NCI-H146 treated with DMSO at 0.1 percent for 48 hours (cell line): ENCODE measurements at regions not wholly inside any gene's neighbourhood (a gene's known extent, or its start where the extent isn't known, plus 50 kb on each side); places are given as distances from the start of the nearest gene placed in this dataset.

Experiments used
- DNase-seq: peaks from one replicate; lab custom pipeline; 2025; ENCODE audit not compliant: unreplicated experiment; lab: John Stamatoyannopoulos, UW

GRCh38 chr17:69880591-69881112 lies 194.4 kb upstream of the KCNJ16 start:
- DNase-seq, result no peak

- no peak for DNase-seq
These were observed 192.7 kb upstream of the KCNJ16 start for GRCh38 chr17:69882281-69882680.

- DNase-seq, result no peak
These were observed 191.9 kb upstream of the KCNJ16 start for GRCh38 chr17:69883120-69883519.

- DNase-seq, result no peak
These were observed 190.7 kb upstream of the KCNJ16 start for GRCh38 chr17:69884356-69884755.

DNA sequence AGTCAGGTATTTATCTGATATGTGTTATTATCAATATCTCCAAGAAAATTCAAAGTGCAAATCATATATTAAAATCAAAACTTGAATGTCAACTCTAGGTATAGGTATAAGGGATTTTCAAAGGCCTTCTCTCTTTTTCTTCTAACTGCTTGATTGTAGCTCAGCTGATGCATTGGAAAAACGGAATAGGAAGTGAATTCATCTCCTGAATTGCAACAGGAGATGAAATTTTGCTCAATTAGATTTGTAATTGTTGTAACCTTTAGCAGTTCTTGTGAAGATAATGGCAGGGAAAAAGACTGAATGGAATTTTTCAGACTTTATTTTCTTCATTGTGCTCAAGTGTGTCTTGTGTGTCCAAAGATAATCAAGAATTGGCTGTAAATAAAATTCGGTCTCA lies 190.2 kb upstream of the KCNJ16 start:
- no peak for DNase-seq

DNA sequence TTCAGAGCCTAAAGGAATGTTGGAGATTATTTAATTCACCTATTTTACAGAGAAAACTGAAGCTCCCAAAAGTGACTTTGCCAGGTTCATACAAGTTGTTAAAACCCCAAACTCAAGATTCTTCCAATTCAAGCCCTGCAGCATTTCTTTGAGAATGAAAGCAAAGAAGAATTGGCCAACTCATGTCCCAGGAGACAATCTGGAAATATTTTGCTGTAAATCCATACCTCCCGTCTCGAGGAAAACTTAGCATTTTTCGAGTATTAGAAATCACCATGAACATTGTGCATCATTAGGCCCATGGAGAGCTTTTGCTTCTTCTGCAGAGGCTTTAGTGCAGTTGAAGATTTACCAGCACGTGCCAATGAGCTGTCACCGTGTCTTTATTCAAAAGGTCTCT lies 176.4 kb upstream of the KCNJ16 start:
- no peak for DNase-seq

- no peak for DNase-seq
These were observed 174.9 kb upstream of the KCNJ16 start for GRCh38 chr17:69900101-69900500.

GRCh38 chr17:69900829-69901228 lies 174.2 kb upstream of the KCNJ16 start:
- no peak for DNase-seq

GRCh38 chr17:69906306-69906705 lies 168.7 kb upstream of the KCNJ16 start:
- DNase-seq, result no peak

DNA sequence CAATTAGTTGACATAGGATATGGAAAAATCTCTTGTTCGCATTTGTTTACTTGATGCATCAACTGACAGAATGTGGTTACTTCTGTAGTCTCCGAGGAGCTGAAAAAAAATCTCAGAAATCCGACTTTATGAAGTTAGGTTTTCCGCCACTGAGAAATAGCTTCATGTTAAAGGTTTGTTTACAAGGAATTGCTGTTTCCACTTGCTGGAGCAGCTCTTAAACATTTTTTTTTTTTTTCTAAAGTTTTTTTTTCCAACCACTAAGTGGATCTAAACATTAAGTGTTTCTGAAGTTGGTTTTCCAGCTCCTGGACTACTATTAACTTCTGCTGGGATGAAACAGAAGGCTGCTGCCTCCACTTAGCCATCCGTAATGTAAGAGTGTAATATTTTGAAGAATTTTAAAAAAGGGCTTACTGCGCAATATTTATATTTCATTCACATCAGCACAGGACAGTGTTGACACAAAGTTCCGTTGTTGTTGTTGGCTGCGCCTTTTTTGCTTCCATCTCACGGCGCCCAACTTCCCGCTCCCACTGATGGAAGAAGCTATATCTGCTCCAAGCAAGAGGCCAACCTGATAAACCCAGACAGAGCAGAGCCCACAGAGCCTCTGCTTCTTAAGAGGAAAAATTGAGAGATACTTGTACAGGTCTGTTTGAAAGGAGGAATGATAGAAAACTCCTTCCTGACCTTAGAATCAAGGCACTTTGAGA lies 167.7 kb upstream of the KCNJ16 start:
- DNase-seq, result no peak

DNA sequence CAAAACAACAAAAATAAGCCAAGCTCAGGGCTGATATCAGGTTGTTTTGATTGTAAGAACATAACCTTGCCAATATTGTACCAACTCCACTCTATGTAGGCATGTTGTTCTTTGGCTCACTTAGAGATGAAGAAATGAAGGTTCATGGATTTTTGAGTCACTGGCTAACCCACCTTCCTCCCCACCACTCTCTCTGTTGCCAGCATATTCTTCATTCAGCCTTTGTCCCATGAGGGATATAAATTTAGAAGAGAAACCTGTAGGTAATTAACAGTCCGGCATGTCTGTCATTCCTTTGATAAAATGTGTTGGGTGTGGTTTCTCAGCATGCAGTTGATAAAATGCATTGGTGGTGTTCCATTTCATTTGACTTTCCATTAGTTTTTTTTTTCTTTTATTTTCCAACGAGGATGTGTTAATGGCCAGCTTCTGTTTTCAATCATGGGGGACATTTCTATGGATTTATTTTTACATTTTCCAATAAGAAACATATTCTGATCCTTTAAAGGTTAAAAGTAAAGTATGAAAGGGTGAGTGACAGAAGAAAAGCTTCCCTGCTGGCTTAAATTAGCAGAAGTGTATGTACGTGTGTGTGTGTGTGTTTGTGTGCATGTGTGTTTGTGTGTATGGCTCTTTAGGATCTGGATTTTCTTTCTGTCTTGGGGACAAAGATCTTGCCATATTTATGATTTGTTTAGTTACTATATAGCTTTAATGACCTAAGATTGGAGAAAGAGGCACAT lies 166.2 kb upstream of the KCNJ16 start:
- no peak for DNase-seq

- DNase-seq, result no peak
These were observed 165.6 kb upstream of the KCNJ16 start for GRCh38 chr17:69909389-69909788.

DNA sequence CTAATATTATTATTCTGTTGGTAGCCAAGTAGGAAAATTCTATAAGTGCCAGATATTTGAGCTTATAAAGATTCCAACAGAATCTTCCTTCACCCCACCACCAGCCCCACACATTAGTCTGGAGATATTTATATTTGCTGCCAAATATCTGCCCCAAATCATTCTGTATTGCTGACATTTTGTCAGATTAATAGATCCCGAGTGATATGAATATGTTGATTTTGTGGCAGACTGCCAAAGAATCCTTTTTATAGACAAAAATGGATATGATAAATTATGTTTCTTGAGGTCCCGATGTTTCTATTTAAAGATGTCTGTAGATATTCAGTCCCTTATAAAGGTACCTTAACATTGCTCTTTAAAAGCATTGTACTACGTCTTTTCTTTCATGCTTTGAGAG lies 162.2 kb upstream of the KCNJ16 start:
- no peak for DNase-seq

DNA sequence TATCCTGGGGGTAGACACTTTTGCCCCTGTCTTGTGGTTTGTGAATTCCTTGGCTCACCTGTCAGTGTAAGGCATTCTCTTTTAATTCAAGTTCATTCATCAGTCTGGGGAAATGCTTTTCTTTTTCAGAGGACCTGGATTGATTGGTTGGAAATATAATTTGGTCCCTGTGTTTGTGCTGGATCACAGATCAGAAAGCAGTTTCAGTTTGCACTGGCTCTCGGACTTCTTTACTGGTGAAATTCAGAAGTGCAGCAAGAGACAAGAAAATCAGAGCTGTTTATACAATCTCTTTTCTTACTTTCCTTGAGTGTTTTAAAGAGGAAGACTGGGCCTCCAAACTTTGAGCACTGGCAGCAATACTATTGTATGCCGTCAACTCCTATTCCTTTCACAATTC lies 161.8 kb upstream of the KCNJ16 start:
- DNase-seq, result no peak

DNA sequence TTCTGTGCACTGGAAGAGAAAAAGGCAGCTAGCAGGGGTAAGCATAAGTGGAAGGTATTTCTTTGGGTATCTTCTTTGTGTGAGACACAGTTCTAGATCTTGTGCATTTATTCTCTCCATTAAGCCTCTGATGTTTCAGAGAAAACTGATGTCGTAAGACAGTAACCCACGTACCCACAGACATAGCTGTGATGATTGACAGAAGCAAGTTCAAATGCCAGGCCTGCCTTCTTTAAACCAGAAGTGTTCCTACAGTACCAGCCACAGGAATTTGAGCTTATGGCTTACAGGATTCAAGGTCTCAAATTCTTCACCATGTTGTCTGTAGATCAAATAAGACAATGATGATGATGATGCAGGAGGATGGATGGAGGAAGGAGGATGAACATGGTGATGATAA lies 161.4 kb upstream of the KCNJ16 start:
- DNase-seq, result no peak

- no peak for DNase-seq
These were observed 160.5 kb upstream of the KCNJ16 start for GRCh38 chr17:69914520-69914919.

DNA sequence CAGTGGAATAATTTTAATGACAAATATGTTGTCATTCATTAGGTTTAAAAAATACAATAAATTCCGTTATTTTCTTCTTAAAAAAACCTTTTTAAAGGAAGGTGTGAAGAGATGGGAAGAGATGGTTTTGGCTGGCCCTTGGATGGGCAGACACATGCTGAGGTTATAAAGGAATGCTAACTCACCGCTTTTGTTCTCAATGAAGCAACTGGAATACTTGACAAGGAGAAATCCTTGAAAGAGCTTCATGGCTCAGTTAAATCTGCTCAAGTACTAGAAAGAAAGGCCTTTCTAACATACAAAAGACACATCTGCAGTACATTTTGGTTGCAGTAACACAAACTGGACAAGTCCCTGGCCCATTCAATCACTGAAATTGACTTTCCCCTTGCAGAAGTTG lies 158.3 kb upstream of the KCNJ16 start:
- DNase-seq, result no peak

GRCh38 chr17:69918164-69918563 lies 156.9 kb upstream of the KCNJ16 start:
- DNase-seq, result no peak

DNA sequence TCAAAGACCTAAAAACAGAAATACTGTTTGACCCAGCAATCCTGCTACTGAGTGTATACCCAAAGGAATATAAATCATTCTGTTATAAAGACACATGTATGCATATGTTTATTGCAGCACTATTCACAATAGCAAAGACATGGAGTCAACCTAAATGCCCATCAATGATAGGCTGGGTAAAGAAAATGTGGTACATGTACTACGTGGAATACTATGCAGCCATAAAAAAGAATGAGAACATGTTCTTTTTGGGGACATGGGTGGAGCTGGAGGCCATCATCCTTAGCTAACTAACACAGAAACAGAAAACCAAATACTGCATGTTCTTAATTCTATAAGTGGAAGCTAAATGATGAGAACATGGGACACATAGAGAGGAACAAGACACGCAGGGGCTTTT lies 155.2 kb upstream of the KCNJ16 start:
- DNase-seq, result no peak

- no peak for DNase-seq
These were observed 154.0 kb upstream of the KCNJ16 start for GRCh38 chr17:69921046-69921445.

DNA sequence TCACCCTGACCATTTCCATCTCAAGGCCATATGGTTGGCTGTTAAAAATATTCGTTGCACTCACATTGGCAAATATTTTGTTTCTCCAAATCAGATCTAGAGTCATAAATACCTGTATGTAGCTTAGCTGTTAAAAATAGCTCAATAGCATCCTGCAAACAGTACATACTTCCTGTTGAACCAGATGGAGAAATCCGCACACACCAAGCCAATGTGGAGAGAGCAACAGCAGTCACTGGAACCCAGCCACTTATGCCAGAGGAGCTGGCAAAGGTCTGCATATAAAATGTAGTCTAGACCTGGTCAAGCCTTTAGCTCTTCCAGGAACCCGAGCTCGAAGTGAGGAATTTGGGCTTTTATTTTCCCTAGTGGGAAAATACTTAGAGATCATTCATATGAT lies 146.4 kb upstream of the KCNJ16 start:
- DNase-seq, result no peak

GRCh38 chr17:69936996-69937395 lies 138.0 kb upstream of the KCNJ16 start:
- no peak for DNase-seq

- no peak for DNase-seq
These were observed 132.0 kb upstream of the KCNJ16 start for GRCh38 chr17:69943058-69943457.
